GM12891 (cell line): ENCODE measurements at regions not wholly inside any gene's neighbourhood (a gene's known extent, or its start where the extent isn't known, plus 50 kb on each side); places are given as distances from the start of the nearest gene placed in this dataset.

ENCODE experiments used
- POLR2A ChIP-seq: IDR thresholded peaks from 2 replicates; pipeline ENCODE4 v1.6.1; 2011; ENCODE audit warnings: low read depth, low read length, control low read depth
- POLR2AphosphoS5 ChIP-seq: IDR thresholded peaks from 2 replicates; pipeline ENCODE4 v1.6.1; 2011; ENCODE audit warnings: low read depth, low read length, control low read depth
- SPI1 ChIP-seq: IDR thresholded peaks from 2 replicates; pipeline ENCODE4 v1.6.1; 2011; ENCODE audit warnings: low read depth, low read length, control low read depth

- TF ChIP-seq POLR2A: no peak
- no peak for TF ChIP-seq POLR2AphosphoS5
- no peak for TF ChIP-seq SPI1
These were observed 325.7 kb upstream of the WWC1 start for GRCh38 chr5:167965710-167966109.
